Erythroblast (primary cell): ENCODE measurements at regions not wholly inside any gene's neighbourhood (a gene's known extent, or its start where the extent isn't known, plus 50 kb on each side); places are given as distances from the start of the nearest gene placed in this dataset.

Experiments used
- GATA1 ChIP-seq: IDR thresholded peaks from 2 replicates; pipeline ENCODE4 v1.6.1; 2011; ENCODE audit warnings: low read depth, mild to moderate bottlenecking, control low read depth, low read length, moderate library complexity
- POLR2A ChIP-seq: IDR thresholded peaks from 2 replicates; pipeline ENCODE4 v1.6.1; 2011; ENCODE audit warnings: mild to moderate bottlenecking, low read length

DNA sequence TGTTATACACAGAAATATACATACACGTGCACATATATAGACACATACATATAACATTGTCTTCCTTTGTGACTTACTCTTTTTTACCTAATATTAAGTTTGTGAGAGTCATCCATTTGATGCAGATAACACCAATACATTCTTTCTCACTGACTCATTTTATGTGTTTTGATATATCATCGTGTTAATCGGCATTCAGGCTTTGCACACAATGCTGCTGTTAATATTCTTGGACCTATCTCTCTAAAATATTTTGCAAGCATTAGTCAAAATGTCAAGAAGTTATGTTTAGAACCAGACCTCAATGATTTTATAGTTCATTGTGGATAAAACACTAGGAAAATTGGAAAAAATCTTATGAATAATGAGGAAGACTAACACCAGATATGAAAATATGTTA lies 441.1 kb downstream of the LRATD1 start:
- TF ChIP-seq POLR2A (no peak), GATA1 (no peak)
